B cell (primary cell): ENCODE measurements at regions not wholly inside any gene's neighbourhood (a gene's known extent, or its start where the extent isn't known, plus 50 kb on each side); places are given as distances from the start of the nearest gene placed in this dataset.

Source experiments
- ATAC-seq: fragments of 200-7000 bp; cut with Tn5 transposase; one replicate; pipeline ENCODE4 v1.10.0; 2021; ENCODE audit warnings: low read depth, mild to moderate bottlenecking, moderate number of reproducible peaks, moderate library complexity
- CTCF ChIA-PET: fragments of 350-600 bp; sonication (Branson Sonifier 250); formaldehyde crosslinking; loops from one replicate; lab custom pipeline; 2021; ENCODE audit warnings: antibody characterized with exemption, inconsistent platforms; lab: Charles Lee
- POLR2A ChIA-PET: fragments of 350-600 bp; sonication (Branson Sonifier 250); formaldehyde crosslinking; loops from one replicate; lab custom pipeline; 2021; ENCODE audit warnings: antibody characterized with exemption; lab: Charles Lee
- DNase-seq: peaks from one replicate; pipeline ENCODE4 v3.0.0; 2013
- H2AFZ ChIP-seq: 2 replicates; pipeline ENCODE4 v1.6.1; 2012; ENCODE audit warnings: mild to moderate bottlenecking, low read depth, low read length; ENCODE audit not compliant: insufficient read depth, poor library complexity, severe bottlenecking
- H3K27ac ChIP-seq, 2 donors: 1 replicate in 1 of 2; 2 replicates in 1 of 2; pipeline ENCODE4 v1.5.1; 2012 to 2013; ENCODE audit warnings: low read length in 2 of 2, mild to moderate bottlenecking in 2 of 2, moderate library complexity in 1 of 2
- H3K27me3 ChIP-seq, 4 experiments: fragments of 200-600 bp in 1 of 4; sonication (generic) in 1 of 4; replicated peaks in 1 of 4; 1 replicate in 2 of 4; 2 replicates in 2 of 4; pipeline versions ENCODE4 v1.6.1 to v1.7.0; 2013 to 2016; ENCODE audit warnings: low read length in 3 of 4, mild to moderate bottlenecking in 2 of 4, mixed read lengths in 1 of 4, moderate library complexity in 1 of 4; ENCODE audit not compliant: insufficient read depth in 4 of 4, control insufficient read depth in 3 of 4; ENCODE audit errors: control extremely low read depth in 1 of 4
- H3K36me3 ChIP-seq, 2 experiments: replicated peaks in 1 of 2; 1 replicate in 1 of 2; 2 replicates in 1 of 2; pipeline versions ENCODE4 v1.6.1 to v1.7.1; 2013; ENCODE audit warnings: low read length in 1 of 2; ENCODE audit not compliant: insufficient read depth in 2 of 2, control insufficient read depth in 1 of 2; ENCODE audit errors: control extremely low read depth in 1 of 2, extremely low read depth in 1 of 2
- H3K4me1 ChIP-seq, 2 donors: fragments of 200-600 bp in 1 of 2; sonication (generic) in 1 of 2; 1 replicate in 1 of 2; 2 replicates in 1 of 2; pipeline versions ENCODE4 v1.5.1 to v1.6.1; 2013 to 2017; ENCODE audit warnings: low read length in 2 of 2; ENCODE audit not compliant: control insufficient read depth in 2 of 2, insufficient read depth in 2 of 2
- H3K4me2 ChIP-seq: replicated peaks from 2 replicates; pipeline ENCODE3; 2012; ENCODE audit warnings: mild to moderate bottlenecking, low read depth, low read length; ENCODE audit not compliant: poor library complexity, severe bottlenecking
- H3K4me3 ChIP-seq, 5 experiments: fragments of 200-600 bp in 1 of 5; sonication (generic) in 1 of 5; 1 replicate in 3 of 5; 2 replicates in 2 of 5; pipeline versions ENCODE4 v1.5.1 to v1.7.0; 2011 to 2016; ENCODE audit warnings: low read length in 4 of 5, mild to moderate bottlenecking in 4 of 5, low read depth in 2 of 5, control low read depth in 1 of 5, moderate library complexity in 1 of 5; ENCODE audit not compliant: insufficient read depth in 1 of 5; ENCODE audit errors: control extremely low read depth in 1 of 5, extremely low read depth in 1 of 5
- H3K79me2 ChIP-seq: fragments of 200-600 bp; sonication (generic); one replicate; pipeline ENCODE4 v1.6.0; 2016; ENCODE audit warnings: low read length; ENCODE audit not compliant: control insufficient read depth, insufficient read depth
- H3K9ac ChIP-seq: fragments of 200-600 bp; sonication (generic); 2 replicates; pipeline ENCODE4 v1.6.1; 2017; ENCODE audit warnings: mild to moderate bottlenecking, low read length, moderate library complexity
- H3K9me3 ChIP-seq, 3 donors: one replicate each; pipeline versions ENCODE4 v1.6.1 to v1.7.1; 2013; ENCODE audit warnings: low read length in 2 of 3; ENCODE audit not compliant: control insufficient read depth in 2 of 3, insufficient read depth in 1 of 3; ENCODE audit errors: control extremely low read depth in 1 of 3
- H4K20me1 ChIP-seq: 2 replicates; pipeline ENCODE4 v1.6.0; 2012; ENCODE audit warnings: mild to moderate bottlenecking, low read length; ENCODE audit not compliant: insufficient read depth, control insufficient read depth, poor library complexity, severe bottlenecking
- H3K27ac Mint-ChIP-seq: one replicate; pipeline ENCODE4 v1.8.0; 2021; ENCODE audit warnings: mixed read lengths
- H3K27me3 Mint-ChIP-seq: one replicate; pipeline ENCODE4 v1.8.0; 2021; ENCODE audit warnings: mixed read lengths
- H3K4me1 Mint-ChIP-seq: one replicate; pipeline ENCODE4 v1.8.0; 2021; ENCODE audit warnings: mixed read lengths
- H3K4me3 Mint-ChIP-seq: one replicate; pipeline ENCODE4 v1.8.0; 2021; ENCODE audit warnings: mixed read lengths
- H3K9me3 Mint-ChIP-seq: one replicate; pipeline ENCODE4 v1.8.0; 2022; ENCODE audit warnings: mixed read lengths; ENCODE audit not compliant: insufficient read depth
- CTCF ChIP-seq: fragments of 200-600 bp; IDR thresholded peaks from one replicate; pipeline ENCODE4 v1.8.0; 2022; ENCODE audit warnings: antibody characterized with exemption, mild to moderate bottlenecking
- EZH2 ChIP-seq: IDR thresholded peaks from 2 replicates; pipeline ENCODE4 v1.6.1; 2012; ENCODE audit warnings: borderline replicate concordance, low read depth, mild to moderate bottlenecking, moderate library complexity, low read length; ENCODE audit not compliant: insufficient read depth, poor library complexity, severe bottlenecking
- WGBS: methylation state at CpG from one replicate; pipeline ENCODE4 v1.1.5; 2013; ENCODE audit warnings: missing lambda C conversion rate; ENCODE audit not compliant: insufficient coverage; 5-methylcytosine and 5-hydroxymethylcytosine counted together
- intact Hi-C: fragments of 100-400 bp; cut with micrococcal nuclease; formaldehyde crosslinking; loops from one replicate; pipeline ENCODE4 v1.10.0; 2022

DNA sequence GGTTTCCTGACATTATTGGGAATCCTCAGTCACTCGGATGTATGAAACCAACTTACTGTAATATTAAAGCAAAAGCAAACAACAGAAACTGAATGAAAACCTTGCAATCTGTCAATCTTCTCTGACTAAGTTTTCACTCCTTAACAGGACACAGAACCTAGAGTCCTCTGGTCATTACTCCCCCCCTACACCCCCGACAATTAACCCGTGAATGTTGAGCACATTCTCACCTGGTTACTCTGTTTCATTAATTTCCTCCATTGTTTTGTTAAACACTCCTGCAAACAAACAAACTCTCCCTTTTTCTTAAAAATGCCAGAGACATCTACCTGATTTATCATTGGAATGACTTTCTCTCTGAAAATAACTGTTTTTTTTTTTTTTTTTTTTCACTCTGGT is 469.0 kb upstream of the PRKX start:
- Histone ChIP-seq H3K79me2 (no peaks in the 10 kb centered on the region), H3K4me3 (no peak overlapping the region), H3K4me2 (no peak overlapping the region), H3K27ac (no peak overlapping the region), H3K36me3 (no peaks in the 10 kb centered on the region), H3K27me3 (no peaks in the 10 kb centered on the region), H3K4me1 (no peaks in the 10 kb centered on the region), H2AFZ (no peak overlapping the region), H3K9me3 (no peaks in the 10 kb centered on the region), H3K9ac (no peak overlapping the region), H4K20me1 (no peaks in the 10 kb centered on the region)
- WGBS: 72% methylated on average over 2 of the region's 3 CpGs
- no peak for DNase-seq
- H3K4me3 Mint-ChIP-seq: no peak overlapping the region
- ChIA-PET CTCF (no interaction called here), POLR2A (no interaction called here)
- no peaks in the 10 kb centered on the region for H3K27me3 Mint-ChIP-seq
- intact Hi-C loops: no loop called here
- no peaks in the 10 kb centered on the region for H3K9me3 Mint-ChIP-seq
- H3K27ac Mint-ChIP-seq: no peak overlapping the region
- TF ChIP-seq CTCF (no peak), EZH2 (no peak)
- H3K4me1 Mint-ChIP-seq: no peaks in the 10 kb centered on the region
- no peak for ATAC-seq

GRCh38 chrX:4181782-4182407 is 468.4 kb upstream of the PRKX start:
- Mint-ChIP-seq H3K27ac (no peak overlapping the region), H3K4me1 (no peaks in the 10 kb centered on the region), H3K27me3 (no peaks in the 10 kb centered on the region), H3K9me3 (no peaks in the 10 kb centered on the region), H3K4me3 (no peak overlapping the region)
- no peak for ATAC-seq
- no peak for DNase-seq
- Histone ChIP-seq H3K4me1 (no peaks in the 10 kb centered on the region), H3K9me3 (no peaks in the 10 kb centered on the region), H2AFZ (no peak overlapping the region), H3K4me3 (no peak overlapping the region), H3K27me3 (no peaks in the 10 kb centered on the region), H3K79me2 (no peaks in the 10 kb centered on the region), H3K27ac (no peak overlapping the region), H3K9ac (no peak overlapping the region), H3K36me3 (no peaks in the 10 kb centered on the region), H3K4me2 (no peak overlapping the region), H4K20me1 (no peaks in the 10 kb centered on the region)
- WGBS: 100% methylated on average over 1 of the region's 4 CpGs
- TF ChIP-seq CTCF: no peak
- TF ChIP-seq EZH2: no peak
- ChIA-PET CTCF (no interaction called here), POLR2A (no interaction called here)
- intact Hi-C loops: no loop called here
